ENCODE measurements at regions not wholly inside any gene's neighbourhood (a gene's known extent, or its start where the extent isn't known, plus 50 kb on each side); places are given as distances from the start of the nearest gene placed in this dataset.

- 71 to 78% methylated on average over 3 of the region's 3 CpGs for whole genome bisulfite sequencing, 2 donors
- intact Hi-C loops (cut with DNase I; ENCODE audit: low total_unique reads), result no loop called here
- TF ChIP-seq, protein P1, sequence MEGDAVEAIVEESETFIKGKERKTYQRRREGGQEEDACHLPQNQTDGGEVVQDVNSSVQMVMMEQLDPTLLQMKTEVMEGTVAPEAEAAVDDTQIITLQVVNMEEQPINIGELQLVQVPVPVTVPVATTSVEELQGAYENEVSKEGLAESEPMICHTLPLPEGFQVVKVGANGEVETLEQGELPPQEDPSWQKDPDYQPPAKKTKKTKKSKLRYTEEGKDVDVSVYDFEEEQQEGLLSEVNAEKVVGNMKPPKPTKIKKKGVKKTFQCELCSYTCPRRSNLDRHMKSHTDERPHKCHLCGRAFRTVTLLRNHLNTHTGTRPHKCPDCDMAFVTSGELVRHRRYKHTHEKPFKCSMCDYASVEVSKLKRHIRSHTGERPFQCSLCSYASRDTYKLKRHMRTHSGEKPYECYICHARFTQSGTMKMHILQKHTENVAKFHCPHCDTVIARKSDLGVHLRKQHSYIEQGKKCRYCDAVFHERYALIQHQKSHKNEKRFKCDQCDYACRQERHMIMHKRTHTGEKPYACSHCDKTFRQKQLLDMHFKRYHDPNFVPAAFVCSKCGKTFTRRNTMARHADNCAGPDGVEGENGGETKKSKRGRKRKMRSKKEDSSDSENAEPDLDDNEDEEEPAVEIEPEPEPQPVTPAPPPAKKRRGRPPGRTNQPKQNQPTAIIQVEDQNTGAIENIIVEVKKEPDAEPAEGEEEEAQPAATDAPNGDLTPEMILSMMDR (IDR thresholded peaks at IDR 0.05), result no peak
- TF ChIP-seq POLR2A (IDR thresholded peaks at IDR 0.05), result no peak
- H3K4me3 ChIP-seq (ENCODE audit: low read depth, poor library complexity, severe bottlenecking), result no peak overlapping the region
- no peak for DNase-seq (ENCODE audit: low spot score in 2 of 2)
Measured at GRCh38 chr1:56357927-56358690, 221.3 kb downstream of the PLPP3 start.

GRCh38 chr1:56356376-56356990 is 222.9 kb downstream of the PLPP3 start:
- intact Hi-C loops (cut with DNase I; ENCODE audit: low total_unique reads), result no loop called here
- TF ChIP-seq, protein P1 (IDR thresholded peaks at IDR 0.05), result no peak
- no peak for TF ChIP-seq POLR2A (IDR thresholded peaks at IDR 0.05)
- 95 to 96% methylated on average over 11 of the region's 11 CpGs for whole genome bisulfite sequencing, 2 donors
- no peak overlapping the region for H3K4me3 ChIP-seq (ENCODE audit: low read depth, poor library complexity, severe bottlenecking)
- no peak for DNase-seq (ENCODE audit: low spot score in 2 of 2)

GRCh38 chr1:56355918-56356317 is 223.4 kb downstream of the PLPP3 start:
- DNase-seq (ENCODE audit: low spot score in 2 of 2), result no peak
- TF ChIP-seq, protein P1 (IDR thresholded peaks at IDR 0.05), result no peak
- no peak for TF ChIP-seq POLR2A (IDR thresholded peaks at IDR 0.05)
- 82 to 91% methylated on average over 3 of the region's 3 CpGs for WGBS, 2 donors
- intact Hi-C loops (cut with DNase I; ENCODE audit: low total_unique reads), result no loop called here
- no peak overlapping the region for H3K4me3 ChIP-seq (ENCODE audit: low read depth, poor library complexity, severe bottlenecking)

GRCh38 chr1:56355422-56355821 is 223.9 kb downstream of the PLPP3 start:
- DNase-seq (ENCODE audit: low spot score in 2 of 2), result no peak
- no peak overlapping the region for H3K4me3 ChIP-seq (ENCODE audit: low read depth, poor library complexity, severe bottlenecking)
- intact Hi-C loops (cut with DNase I; ENCODE audit: low total_unique reads), result no loop called here
- no peak for TF ChIP-seq POLR2A (IDR thresholded peaks at IDR 0.05)
- TF ChIP-seq, protein P1 (IDR thresholded peaks at IDR 0.05), result no peak
- 85 to 87% methylated on average over 1 of the region's 1 CpG for WGBS, 2 donors

DNA sequence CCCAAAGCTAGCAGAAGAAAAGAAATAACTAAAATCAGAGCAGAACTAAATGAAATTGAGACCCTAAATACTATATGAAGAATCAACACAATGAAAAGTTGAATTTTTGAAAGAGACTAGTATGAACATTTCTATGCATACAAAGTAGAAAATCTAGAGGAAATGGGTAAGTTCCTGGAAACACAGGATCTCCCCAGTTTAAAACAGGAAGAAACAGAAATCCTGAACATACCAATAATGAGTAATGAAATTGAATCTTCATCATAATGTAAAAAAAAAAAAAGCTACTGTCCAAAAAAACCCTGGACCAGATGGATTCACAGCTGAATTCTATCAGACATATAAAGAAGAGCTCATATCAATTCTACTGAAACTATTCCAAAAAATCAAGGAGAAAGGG is 233.5 kb downstream of the PLPP3 start:
- no peak overlapping the region for H3K4me3 ChIP-seq (ENCODE audit: low read depth, poor library complexity, severe bottlenecking)
- intact Hi-C loops (cut with DNase I; ENCODE audit: low total_unique reads), result no loop called here
- no peak for DNase-seq (ENCODE audit: low spot score in 2 of 2)

More for the DNA sequence above, 233.5 kb downstream of the PLPP3 start:
- TF ChIP-seq, protein P1 (IDR thresholded peaks at IDR 0.05), result no peak
- no peak for TF ChIP-seq POLR2A (IDR thresholded peaks at IDR 0.05)

Measured in lower leg skin (tissue), 4 donors.